Kidney capillary endothelial cell (primary cell): ENCODE measurements at regions not wholly inside any gene's neighbourhood (a gene's known extent, or its start where the extent isn't known, plus 50 kb on each side); places are given as distances from the start of the nearest gene placed in this dataset.

ENCODE experiments used
- DNase-seq: peaks from one replicate; pipeline ENCODE4 v3.0.0-alpha.2; 2018; ENCODE audit warnings: low spot score

DNA sequence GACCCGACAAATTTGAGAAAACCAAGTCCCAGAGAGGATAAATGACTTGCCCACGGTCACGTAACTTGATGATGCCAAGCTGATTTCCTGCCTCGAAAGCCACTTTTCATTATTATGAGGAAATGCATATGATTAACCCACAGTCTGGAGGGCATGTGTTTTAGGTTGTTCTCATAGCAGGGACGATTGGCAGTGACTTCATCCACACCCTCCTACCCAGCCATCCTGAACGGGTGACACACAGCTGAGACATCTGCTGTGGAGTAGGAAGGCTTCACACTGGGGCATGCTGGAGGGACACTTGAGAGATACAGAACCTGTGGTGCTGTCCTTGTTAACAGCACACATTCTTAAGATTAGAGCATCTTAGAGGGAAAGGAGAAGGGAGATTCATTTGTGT, 65.4 kb upstream of the WDFY2 start:
- peak; percentile 11 for DNase-seq

- no peak for DNase-seq
Observed at GRCh38 chr13:51519771-51520216, 64.5 kb upstream of the WDFY2 start.

GRCh38 chr13:51520524-51520923, 63.7 kb upstream of the WDFY2 start:
- no peak for DNase-seq

- peak; percentile 4 for DNase-seq
Observed at GRCh38 chr13:51523082-51523518, 61.2 kb upstream of the WDFY2 start.

- DNase-seq = no peak
Observed at GRCh38 chr13:51524312-51524711, 60.0 kb upstream of the WDFY2 start.

- DNase-seq = no peak
Observed at GRCh38 chr13:51524829-51525566, 59.3 kb upstream of the WDFY2 start.

DNA sequence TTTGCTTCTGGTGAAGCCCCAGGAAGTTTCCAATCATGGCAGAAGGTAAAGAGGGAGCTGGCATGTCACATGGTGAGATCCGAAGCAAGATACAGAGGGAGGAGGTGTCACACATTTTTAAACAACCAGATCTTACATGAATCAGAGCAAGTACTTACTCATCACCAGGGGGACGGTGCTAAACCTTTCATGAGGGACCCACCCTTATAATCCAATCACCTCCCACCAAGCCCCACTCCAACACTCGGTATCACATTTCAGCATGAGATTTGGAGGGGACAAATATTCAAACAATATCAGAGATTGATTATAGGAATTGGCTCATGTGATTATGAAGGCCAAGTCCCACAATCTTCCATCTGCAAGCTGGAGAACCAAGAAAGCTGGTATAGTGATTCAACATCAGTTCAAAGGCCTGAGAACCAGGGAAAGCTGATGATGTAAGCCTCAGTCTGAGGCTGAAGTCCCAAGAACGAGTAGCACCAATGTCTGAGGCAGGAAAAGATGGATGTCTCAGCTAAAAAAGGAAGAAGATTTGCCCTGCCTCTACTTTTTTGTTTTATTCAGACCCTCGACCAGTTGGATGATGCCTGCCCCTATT, 58.6 kb upstream of the WDFY2 start:
- no peak for DNase-seq

DNA sequence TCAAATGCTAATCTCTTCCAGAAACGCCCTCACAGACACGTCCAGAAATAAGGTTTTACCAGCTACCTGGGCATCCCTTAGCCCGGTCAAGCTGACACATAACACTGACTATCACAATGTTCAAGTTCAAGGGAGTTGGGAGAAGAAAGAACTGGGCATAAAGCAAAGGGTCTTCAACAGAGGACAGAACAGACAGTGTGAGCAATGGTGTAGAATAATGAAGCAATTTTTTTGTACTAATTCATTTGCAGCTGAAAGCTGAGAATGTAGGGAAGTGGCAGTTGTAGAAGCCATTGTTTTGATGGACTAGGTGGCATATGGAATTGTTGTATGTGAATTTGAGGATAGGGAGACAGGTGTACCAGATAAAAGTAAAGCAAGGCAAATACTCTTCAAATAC, 58.1 kb upstream of the WDFY2 start:
- no peak for DNase-seq

- no peak for DNase-seq
Observed at GRCh38 chr13:51532736-51533197, 51.5 kb upstream of the WDFY2 start.

DNA sequence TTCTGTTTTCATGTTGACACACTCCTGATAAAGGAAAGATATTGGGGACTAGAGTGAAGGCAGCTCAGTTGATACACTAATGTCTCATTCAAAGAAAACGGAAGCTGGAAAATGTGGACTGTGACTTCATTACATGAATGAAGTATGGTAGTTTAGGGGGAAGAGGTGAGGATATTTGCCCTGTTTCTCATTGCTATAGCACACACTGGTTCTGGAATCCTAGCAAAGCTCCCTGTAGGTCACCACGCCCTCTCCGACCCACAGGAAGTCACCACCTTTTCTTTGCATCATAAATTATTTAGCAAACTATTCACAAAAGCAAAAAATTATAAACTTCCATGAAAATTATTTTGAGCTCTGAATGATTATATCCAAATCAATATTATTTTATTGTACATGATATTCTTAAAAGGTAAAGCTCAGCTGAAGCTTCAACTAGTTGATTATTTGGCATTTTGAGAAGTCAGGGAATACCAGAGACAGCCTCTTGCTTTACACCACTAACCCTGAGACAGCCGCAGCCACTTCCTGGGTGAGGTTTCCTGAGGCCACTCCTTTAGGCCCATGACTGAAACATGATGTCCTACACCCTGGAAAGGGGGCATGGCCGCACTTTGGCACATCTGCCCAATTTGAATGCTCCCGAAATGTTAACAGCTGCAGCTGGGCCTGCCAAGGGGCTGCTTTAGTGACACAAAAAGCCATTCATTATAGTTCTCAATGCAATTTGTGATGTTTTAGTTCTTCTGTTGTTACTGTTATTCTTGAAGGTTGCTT, 50.0 kb upstream of the WDFY2 start:
- no peak for DNase-seq
